GM12878 (cell line): ENCODE measurements at regions not wholly inside any gene's neighbourhood (a gene's known extent, or its start where the extent isn't known, plus 50 kb on each side); places are given as distances from the start of the nearest gene placed in this dataset.

Experiments used
- ATAC-seq: fragments of 200-7000 bp; cut with Tn5 transposase; 3 replicates; pipeline ENCODE4 v1.9.1; 2020; ENCODE audit warnings: mild to moderate bottlenecking, moderate library complexity
- BruUV-seq: library from RNA; stranded (reverse); fragments of 400-500 nt; replicated peaks from 2 replicates; lab custom pipeline; 2021; lab: Mats Ljungman, UMichigan
- CTCF ChIA-PET: fragments of 300-600 bp; sonication (Branson Sonifier 250); formaldehyde crosslinking; extraction: SDS; loops from one replicate; lab custom pipeline; 2021; ENCODE audit warnings: inconsistent platforms; lab: Yijun Ruan, JAX
- POLR2A ChIA-PET: fragments of 350-600 bp; formaldehyde crosslinking; extraction: SDS; loops from one replicate; lab custom pipeline; 2021; ENCODE audit warnings: inconsistent platforms; lab: Charles Lee
- RAD21 ChIA-PET: fragments of 300-600 bp; sonication (Branson Sonifier 250); formaldehyde crosslinking; loops from one replicate; lab custom pipeline; 2023; ENCODE audit warnings: antibody characterized with exemption; ENCODE audit not compliant: unreplicated experiment; lab: Charles Lee
- SMC1A ChIA-PET: fragments of 300-600 bp; sonication (Branson Sonifier 250); formaldehyde crosslinking; loops from one replicate; lab custom pipeline; 2023; ENCODE audit not compliant: unreplicated experiment, uncharacterized antibody; lab: Charles Lee
- DNase-seq: peaks from one replicate; pipeline ENCODE4 v3.0.0-alpha.2; 2011; ENCODE audit warnings: low read depth, low spot score
- FAIRE-seq: peaks from 3 replicates; lab custom pipeline; 2011; peaks lifted over from hg19 to GRCh38; lab: Jason Lieb, UNC
- H2AFZ ChIP-seq: 2 replicates; pipeline ENCODE4 v1.6.0; 2011; ENCODE audit warnings: low read depth, low read length, control low read depth; ENCODE audit not compliant: control insufficient read depth
- H3K27ac ChIP-seq: 2 replicates; pipeline ENCODE4 v1.5.1; 2011; ENCODE audit warnings: control low read depth; ENCODE audit not compliant: control insufficient read depth, insufficient read depth
- H3K27me3 ChIP-seq, 2 experiments: replicated peaks in 1 of 2; 2 replicates each; pipeline versions ENCODE4 v1.6.0 to v1.6.1; 2011; ENCODE audit warnings: low read length in 1 of 2; ENCODE audit not compliant: control insufficient read depth in 2 of 2, insufficient read depth in 2 of 2
- H3K36me3 ChIP-seq, 2 experiments: 2 replicates each; pipeline ENCODE4 v1.5.1; 2011; ENCODE audit warnings: low read length in 1 of 2; ENCODE audit not compliant: control insufficient read depth in 2 of 2, insufficient read depth in 2 of 2
- H3K4me1 ChIP-seq: 2 replicates; pipeline ENCODE4 v1.6.1; 2011; ENCODE audit warnings: mild to moderate bottlenecking, low read length, moderate library complexity, mixed read lengths; ENCODE audit not compliant: control insufficient read depth, insufficient read depth
- H3K4me2 ChIP-seq: 2 replicates; pipeline ENCODE4 v1.6.0; 2011; ENCODE audit warnings: control low read depth; ENCODE audit not compliant: control insufficient read depth, insufficient read depth
- H3K4me3 ChIP-seq: fragments of 200-600 bp; sonication (generic); 2 replicates; pipeline ENCODE4 v1.5.1; 2016
- H3K79me2 ChIP-seq: 2 replicates; pipeline ENCODE4 v1.6.0; 2011; ENCODE audit warnings: low read length; ENCODE audit not compliant: control insufficient read depth, insufficient read depth
- H3K9ac ChIP-seq: 2 replicates; pipeline ENCODE4 v1.8.0; 2011; ENCODE audit warnings: low read length, control low read depth, mixed read lengths; ENCODE audit not compliant: control insufficient read depth, insufficient read depth
- H3K9me3 ChIP-seq: replicated peaks from 3 replicates; pipeline ENCODE4 v1.5.1; 2011; ENCODE audit warnings: mild to moderate bottlenecking, low read length; ENCODE audit not compliant: control insufficient read depth, insufficient read depth
- H4K20me1 ChIP-seq: 2 replicates; pipeline ENCODE4 v1.6.0; 2011; ENCODE audit not compliant: control insufficient read depth, insufficient read depth
- ATF2 ChIP-seq: IDR thresholded peaks from 2 replicates; pipeline ENCODE4 v1.6.1; 2012; ENCODE audit warnings: low read length, inconsistent platforms
- BRCA1 ChIP-seq: IDR thresholded peaks from 2 replicates; pipeline ENCODE4 v1.6.1; 2011; ENCODE audit warnings: low read depth, low read length, improper control_type of control experiment
- CUX1 ChIP-seq: IDR thresholded peaks from 2 replicates; pipeline ENCODE4 v1.6.1; 2012; ENCODE audit warnings: improper control_type of control experiment, low read depth, low read length; ENCODE audit not compliant: insufficient replicate concordance
- ETV6 ChIP-seq, 2 experiments: fragments of 450-650 bp in 1 of 2; IDR thresholded peaks in 1 of 2; conservative IDR thresholded peaks in 1 of 2; 2 replicates each; pipeline ENCODE4 v1.6.1; 2014; ENCODE audit warnings: antibody characterized with exemption in 1 of 2, borderline replicate concordance in 1 of 2, low read depth in 1 of 2, mild to moderate bottlenecking in 1 of 2, moderate library complexity in 1 of 2
- FOXM1 ChIP-seq: IDR thresholded peaks from 2 replicates; pipeline ENCODE4 v1.6.1; 2012; ENCODE audit warnings: low read depth, mild to moderate bottlenecking, inconsistent platforms, low read length, moderate library complexity
- HCFC1 ChIP-seq: fragments of 150-350 bp; IDR thresholded peaks from 2 replicates; pipeline ENCODE4 v1.6.1; 2014; ENCODE audit warnings: low read length
- MLLT1 ChIP-seq: fragments of 450-650 bp; IDR thresholded peaks from 2 replicates; pipeline ENCODE4 v1.6.1; 2016; ENCODE audit warnings: mild to moderate bottlenecking
- NBN ChIP-seq: fragments of 450-650 bp; IDR thresholded peaks from 2 replicates; pipeline ENCODE4 v1.6.1; 2016
- NFXL1 ChIP-seq: fragments of 450-650 bp; IDR thresholded peaks from 2 replicates; pipeline ENCODE4 v1.6.1; 2017; ENCODE audit warnings: antibody characterized with exemption, mild to moderate bottlenecking, borderline replicate concordance
- PAX8 ChIP-seq: fragments of 450-650 bp; IDR thresholded peaks from 2 replicates; pipeline ENCODE4 v1.6.1; 2017; ENCODE audit warnings: mild to moderate bottlenecking, moderate library complexity
- PKNOX1 ChIP-seq: fragments of 450-650 bp; IDR thresholded peaks from 2 replicates; pipeline ENCODE4 v1.6.1; 2016; ENCODE audit warnings: mild to moderate bottlenecking
- SP1 ChIP-seq: IDR thresholded peaks from one replicate; pipeline ENCODE4 v1.6.1; 2011; ENCODE audit warnings: low read depth, low read length
- SREBF2 ChIP-seq: IDR thresholded peaks from 2 replicates; pipeline ENCODE4 v1.6.1; 2012; ENCODE audit warnings: mild to moderate bottlenecking, low read length
- ZNF384 ChIP-seq: IDR thresholded peaks from 2 replicates; pipeline ENCODE4 v1.6.1; 2012; ENCODE audit warnings: low read depth, mild to moderate bottlenecking, low read length, improper control_type of control experiment, borderline replicate concordance
- in situ Hi-C: fragments of 300-500 bp; cut with MboI; formaldehyde crosslinking; loops from 9 replicates; pipeline ENCODE4 v1.14.3; 2018; ENCODE audit warnings: mixed read lengths
- intact Hi-C: fragments of 100-400 bp; cut with micrococcal nuclease; formaldehyde crosslinking; loops from one replicate; pipeline ENCODE4 v1.14.2; 2022; ENCODE audit not compliant: unreplicated experiment

- Histone ChIP-seq H3K36me3 (no peaks in the 10 kb centered on the region), H3K27me3 (no peaks in the 10 kb centered on the region), H3K9ac (no peak overlapping the region), H2AFZ (no peak overlapping the region), H3K9me3 (no peaks in the 10 kb centered on the region), H3K4me1 (no peaks in the 10 kb centered on the region), H3K79me2 (no peaks in the 10 kb centered on the region), H4K20me1 (no peaks in the 10 kb centered on the region), H3K4me2 (no peak overlapping the region), H3K4me3 (no peak overlapping the region), H3K27ac (no peak overlapping the region)
- TF ChIP-seq PKNOX1 (no peak), BRCA1 (no peak), ZNF384 (no peak), SP1 (no peak), CUX1 (no peak), HCFC1 (no peak), SREBF2 (no peak), NFXL1 (no peak), MLLT1 (no peak), ETV6 (conservative IDR thresholded peaks at IDR 0.05 in 1 of 2, IDR thresholded peaks at IDR 0.05 in 1 of 2; ENCODE audit: borderline replicate concordance in 1 of 2, low read depth in 1 of 2) (no peak), FOXM1 (no peak), ATF2 (no peak), NBN (no peak), PAX8 (no peak)
- intact Hi-C loops (no loop called here), in situ Hi-C loops (no loop called here)
- ChIA-PET RAD21 (no interaction called here), CTCF (no interaction called here), SMC1A (no interaction called here), POLR2A (interaction anchor here (0.6 kb wide), 1 partner anchor 10 kb away, joined by 3 read pairs; no protein-coding TSS in a partner anchor)
- no TSS peak for BruUV-seq
- ATAC-seq = no peak
- DNase-seq = no peak
- no peak for FAIRE-seq
Observed at GRCh38 chr14:40523123-40523522, 1083.6 kb upstream of the LRFN5 start.
